ENCODE measurements at regions not wholly inside any gene's neighbourhood (a gene's known extent, or its start where the extent isn't known, plus 50 kb on each side); places are given as distances from the start of the nearest gene placed in this dataset.

DNA sequence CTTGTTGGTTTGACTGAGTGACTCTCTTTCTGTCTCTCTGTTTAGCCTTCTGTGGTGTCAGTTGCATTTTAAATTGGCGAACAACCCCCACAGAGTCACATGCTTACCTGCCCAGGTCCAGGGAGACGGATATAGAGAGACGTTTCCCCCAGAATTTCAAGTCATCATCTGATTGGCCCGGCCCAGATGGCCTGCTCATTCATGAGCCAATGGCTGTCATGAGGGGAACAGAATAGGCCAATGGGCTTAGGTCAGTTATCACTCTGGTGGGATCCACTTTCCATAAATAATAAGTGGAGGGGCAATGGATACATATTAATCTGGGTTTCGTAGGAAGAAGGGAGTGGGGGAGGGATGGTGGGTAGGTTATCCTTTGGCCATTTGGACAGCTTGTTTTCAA is 150.0 kb upstream of the SPRED2 start:
- TF ChIP-seq, protein P1, sequence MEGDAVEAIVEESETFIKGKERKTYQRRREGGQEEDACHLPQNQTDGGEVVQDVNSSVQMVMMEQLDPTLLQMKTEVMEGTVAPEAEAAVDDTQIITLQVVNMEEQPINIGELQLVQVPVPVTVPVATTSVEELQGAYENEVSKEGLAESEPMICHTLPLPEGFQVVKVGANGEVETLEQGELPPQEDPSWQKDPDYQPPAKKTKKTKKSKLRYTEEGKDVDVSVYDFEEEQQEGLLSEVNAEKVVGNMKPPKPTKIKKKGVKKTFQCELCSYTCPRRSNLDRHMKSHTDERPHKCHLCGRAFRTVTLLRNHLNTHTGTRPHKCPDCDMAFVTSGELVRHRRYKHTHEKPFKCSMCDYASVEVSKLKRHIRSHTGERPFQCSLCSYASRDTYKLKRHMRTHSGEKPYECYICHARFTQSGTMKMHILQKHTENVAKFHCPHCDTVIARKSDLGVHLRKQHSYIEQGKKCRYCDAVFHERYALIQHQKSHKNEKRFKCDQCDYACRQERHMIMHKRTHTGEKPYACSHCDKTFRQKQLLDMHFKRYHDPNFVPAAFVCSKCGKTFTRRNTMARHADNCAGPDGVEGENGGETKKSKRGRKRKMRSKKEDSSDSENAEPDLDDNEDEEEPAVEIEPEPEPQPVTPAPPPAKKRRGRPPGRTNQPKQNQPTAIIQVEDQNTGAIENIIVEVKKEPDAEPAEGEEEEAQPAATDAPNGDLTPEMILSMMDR (IDR thresholded peaks at IDR 0.05; ENCODE audit: insufficient read depth, low read length): no peak
- TF ChIP-seq, protein P2, sequence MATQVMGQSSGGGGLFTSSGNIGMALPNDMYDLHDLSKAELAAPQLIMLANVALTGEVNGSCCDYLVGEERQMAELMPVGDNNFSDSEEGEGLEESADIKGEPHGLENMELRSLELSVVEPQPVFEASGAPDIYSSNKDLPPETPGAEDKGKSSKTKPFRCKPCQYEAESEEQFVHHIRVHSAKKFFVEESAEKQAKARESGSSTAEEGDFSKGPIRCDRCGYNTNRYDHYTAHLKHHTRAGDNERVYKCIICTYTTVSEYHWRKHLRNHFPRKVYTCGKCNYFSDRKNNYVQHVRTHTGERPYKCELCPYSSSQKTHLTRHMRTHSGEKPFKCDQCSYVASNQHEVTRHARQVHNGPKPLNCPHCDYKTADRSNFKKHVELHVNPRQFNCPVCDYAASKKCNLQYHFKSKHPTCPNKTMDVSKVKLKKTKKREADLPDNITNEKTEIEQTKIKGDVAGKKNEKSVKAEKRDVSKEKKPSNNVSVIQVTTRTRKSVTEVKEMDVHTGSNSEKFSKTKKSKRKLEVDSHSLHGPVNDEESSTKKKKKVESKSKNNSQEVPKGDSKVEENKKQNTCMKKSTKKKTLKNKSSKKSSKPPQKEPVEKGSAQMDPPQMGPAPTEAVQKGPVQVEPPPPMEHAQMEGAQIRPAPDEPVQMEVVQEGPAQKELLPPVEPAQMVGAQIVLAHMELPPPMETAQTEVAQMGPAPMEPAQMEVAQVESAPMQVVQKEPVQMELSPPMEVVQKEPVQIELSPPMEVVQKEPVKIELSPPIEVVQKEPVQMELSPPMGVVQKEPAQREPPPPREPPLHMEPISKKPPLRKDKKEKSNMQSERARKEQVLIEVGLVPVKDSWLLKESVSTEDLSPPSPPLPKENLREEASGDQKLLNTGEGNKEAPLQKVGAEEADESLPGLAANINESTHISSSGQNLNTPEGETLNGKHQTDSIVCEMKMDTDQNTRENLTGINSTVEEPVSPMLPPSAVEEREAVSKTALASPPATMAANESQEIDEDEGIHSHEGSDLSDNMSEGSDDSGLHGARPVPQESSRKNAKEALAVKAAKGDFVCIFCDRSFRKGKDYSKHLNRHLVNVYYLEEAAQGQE (IDR thresholded peaks at IDR 0.05; ENCODE audit: insufficient replicate concordance, low read depth): no peak
- TF ChIP-seq POLR2AphosphoS5 (IDR thresholded peaks at IDR 0.05; ENCODE audit: low read depth): no peak
- TF ChIP-seq GABPA (IDR thresholded peaks at IDR 0.05; ENCODE audit: low read depth): no peak

Data from HL-60 (cell line).